KBM-7 (cell line): ENCODE measurements at regions not wholly inside any gene's neighbourhood (a gene's known extent, or its start where the extent isn't known, plus 50 kb on each side); places are given as distances from the start of the nearest gene placed in this dataset.

Source experiments
- DNase-seq: peaks from one replicate; pipeline ENCODE4 v3.0.0-alpha.2; 2015
- in situ Hi-C: fragments of 300-500 bp; cut with MboI; formaldehyde crosslinking; loops from 2 replicates; pipeline ENCODE4 v1.14.3; 2020; ENCODE audit warnings: low sequenced_read_pairs, low pct_unique_long_range_greater_than_20kb, mixed read lengths

- in situ Hi-C loops: no loop called here
- DNase-seq: no peak
These were observed 231.4 kb upstream of the WSCD1 start for GRCh38 chr17:5838661-5839300.

DNA sequence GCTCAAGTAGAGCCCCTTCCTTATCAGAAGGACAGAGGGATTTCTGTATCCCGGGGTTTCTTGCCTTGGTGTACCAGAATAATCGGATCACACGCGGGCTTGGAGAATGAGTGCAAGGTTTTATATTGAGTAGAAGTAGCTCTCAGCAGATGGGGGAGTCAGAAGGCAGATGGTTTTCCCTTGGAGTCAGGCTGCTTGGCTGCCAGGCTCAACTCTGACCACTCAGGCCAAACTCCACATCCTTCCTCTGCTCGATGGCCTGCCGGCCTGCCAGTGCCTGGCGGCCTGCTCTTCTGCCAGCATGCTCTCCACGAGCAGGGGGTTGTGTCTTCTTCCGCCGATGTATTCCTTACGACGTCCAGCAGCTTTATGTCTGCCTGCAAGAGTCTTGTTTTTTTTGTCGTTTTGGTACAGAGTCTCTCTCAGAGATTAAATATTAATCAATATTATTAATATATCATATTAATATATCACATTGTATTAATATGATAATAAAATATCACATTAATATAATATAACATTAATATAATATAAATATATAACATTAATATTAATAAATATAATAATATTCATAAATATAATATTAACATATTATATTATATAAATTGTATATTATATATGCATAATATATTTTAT, 229.2 kb upstream of the WSCD1 start:
- in situ Hi-C loops: no loop called here
- no peak for DNase-seq

GRCh38 chr17:5841862-5842261, 228.3 kb upstream of the WSCD1 start:
- in situ Hi-C loops: no loop called here
- DNase-seq: peak; percentile 5

- DNase-seq: no peak
- in situ Hi-C loops: no loop called here
These were observed 226.7 kb upstream of the WSCD1 start for GRCh38 chr17:5843366-5844026.

DNA sequence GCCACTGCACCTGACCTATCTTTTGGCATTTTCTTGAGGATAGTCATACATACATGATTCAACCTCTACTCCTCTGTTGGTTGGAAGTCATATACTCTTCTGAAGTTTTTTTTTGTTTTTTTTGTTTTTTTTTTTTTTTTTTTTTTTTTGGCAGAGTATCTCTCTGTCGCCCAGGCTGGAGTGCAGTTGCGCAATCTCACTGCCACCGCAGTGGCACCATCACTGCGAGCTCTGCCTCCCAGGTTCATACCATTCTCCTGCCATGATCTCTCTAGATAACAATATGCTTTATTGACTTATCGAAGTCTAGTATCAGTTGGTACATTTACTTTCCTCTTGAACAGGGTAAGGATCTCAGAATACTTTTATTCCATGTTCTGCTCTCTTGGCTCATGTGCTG, 224.2 kb upstream of the WSCD1 start:
- no peak for DNase-seq
- in situ Hi-C loops: no loop called here

DNA sequence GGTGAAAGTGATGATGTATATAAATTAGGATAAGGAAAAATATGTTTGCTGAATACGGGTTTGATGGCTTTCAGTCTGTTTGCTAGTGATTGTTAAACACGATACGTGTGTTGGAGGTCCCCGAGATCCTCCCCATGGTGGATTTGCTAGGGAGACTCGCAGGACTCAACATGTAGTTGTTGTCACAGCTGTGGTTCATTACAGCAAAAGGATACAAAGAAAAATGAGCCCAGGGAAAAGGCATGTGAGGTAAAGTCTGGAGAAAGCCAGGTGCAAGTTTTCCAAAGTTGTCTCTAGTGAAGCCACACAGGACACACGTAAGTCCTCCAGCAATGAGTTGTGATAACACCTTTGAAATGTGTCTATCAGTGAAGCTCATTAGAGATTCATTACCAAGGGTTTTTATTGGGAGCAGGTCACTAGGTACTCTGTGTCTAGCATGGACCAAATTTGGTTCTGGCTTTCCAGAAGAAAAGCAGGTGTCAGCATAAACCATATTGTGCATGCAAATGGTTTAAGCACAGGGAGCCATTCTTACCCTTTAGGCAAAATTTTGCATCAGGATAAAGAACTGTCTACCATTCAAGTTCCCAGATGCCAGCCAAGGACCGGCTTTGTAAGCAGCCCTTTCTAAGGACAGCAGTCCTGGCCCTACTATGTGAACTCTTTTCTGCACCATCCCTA, 215.2 kb upstream of the WSCD1 start:
- DNase-seq: no peak
- in situ Hi-C loops: no loop called here

DNA sequence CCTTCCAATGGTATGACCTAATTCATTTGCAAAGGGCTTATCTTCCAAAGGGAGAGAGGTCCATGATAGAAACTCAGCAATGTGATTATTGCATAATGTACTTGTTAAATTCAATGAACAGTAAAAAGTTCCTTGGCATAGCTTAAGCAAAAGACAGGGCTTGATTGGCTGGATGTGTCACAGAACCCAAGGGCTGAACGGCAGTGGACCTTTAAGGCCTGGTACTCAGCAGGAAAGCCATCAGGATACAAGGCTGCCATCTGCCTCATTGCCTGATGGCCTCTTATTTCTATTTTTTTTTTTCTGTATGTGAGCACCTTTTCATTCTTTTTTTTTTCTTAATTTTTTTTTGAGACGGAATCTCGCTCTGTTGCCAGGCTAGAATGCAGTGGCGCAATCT, 208.9 kb upstream of the WSCD1 start:
- in situ Hi-C loops: no loop called here
- no peak for DNase-seq

GRCh38 chr17:5861854-5862253, 208.3 kb upstream of the WSCD1 start:
- in situ Hi-C loops: no loop called here
- DNase-seq: no peak

DNA sequence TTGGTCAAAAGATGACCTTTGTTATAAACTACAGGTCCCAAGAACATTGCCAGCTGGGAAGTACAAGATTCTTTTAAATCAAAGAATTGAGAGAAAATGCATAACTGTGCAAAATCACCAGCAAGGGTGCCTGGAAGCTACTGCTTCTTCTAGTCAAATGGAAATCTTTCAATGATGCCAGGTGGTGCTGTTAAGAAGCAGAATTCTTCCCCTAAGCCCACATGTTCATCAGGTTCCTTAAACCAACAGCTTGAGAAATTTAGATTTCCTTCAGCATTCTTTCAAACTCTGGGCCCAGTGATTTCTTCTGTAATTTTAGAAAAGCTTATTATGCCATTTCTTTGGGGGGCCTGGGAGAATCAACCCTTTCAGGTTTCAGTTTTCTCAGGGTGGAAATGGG, 207.8 kb upstream of the WSCD1 start:
- DNase-seq: no peak
- in situ Hi-C loops: no loop called here

- in situ Hi-C loops: no loop called here
- DNase-seq: no peak
These were observed 205.2 kb upstream of the WSCD1 start for GRCh38 chr17:5864741-5865657.

- DNase-seq: no peak
- in situ Hi-C loops: no loop called here
These were observed 203.2 kb upstream of the WSCD1 start for GRCh38 chr17:5866978-5867377.

DNA sequence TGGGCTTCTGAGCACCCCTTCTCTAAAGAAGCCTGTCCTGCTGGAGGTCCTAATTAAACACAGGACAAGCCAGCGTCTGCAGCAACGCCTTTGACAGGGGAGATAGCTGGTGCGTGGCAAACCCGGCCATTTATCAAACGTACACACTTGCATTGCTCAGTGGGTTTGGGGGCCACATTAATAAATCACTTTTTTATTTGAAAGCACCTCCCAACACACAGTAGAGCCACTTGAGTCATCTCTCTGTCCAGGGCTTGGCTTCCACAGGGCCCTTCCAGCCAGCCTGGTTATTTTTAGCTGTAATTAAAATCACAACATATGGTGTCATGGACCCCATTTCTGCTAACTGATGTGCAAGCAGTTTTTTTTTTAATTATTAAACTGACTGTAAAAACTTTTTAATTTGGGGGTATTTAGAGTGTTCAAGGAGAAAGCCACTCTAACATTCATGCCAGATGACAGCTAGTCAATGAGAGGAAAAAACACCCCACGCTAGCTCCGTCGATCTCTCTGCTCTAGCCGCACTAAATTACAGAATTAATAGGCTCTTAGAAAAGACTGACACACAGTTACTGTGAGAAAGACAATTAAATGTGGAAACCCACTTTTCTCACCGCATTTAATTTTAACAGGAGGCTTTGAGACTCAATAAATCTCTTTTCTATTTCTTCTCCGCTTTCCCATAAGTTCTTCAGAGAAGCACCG, 201.0 kb upstream of the WSCD1 start:
- no peak for DNase-seq
- in situ Hi-C loops: no loop called here

GRCh38 chr17:5870231-5870953, 199.8 kb upstream of the WSCD1 start:
- in situ Hi-C loops: no loop called here
- no peak for DNase-seq

GRCh38 chr17:5871666-5872065, 198.5 kb upstream of the WSCD1 start:
- in situ Hi-C loops: no loop called here
- DNase-seq: no peak

DNA sequence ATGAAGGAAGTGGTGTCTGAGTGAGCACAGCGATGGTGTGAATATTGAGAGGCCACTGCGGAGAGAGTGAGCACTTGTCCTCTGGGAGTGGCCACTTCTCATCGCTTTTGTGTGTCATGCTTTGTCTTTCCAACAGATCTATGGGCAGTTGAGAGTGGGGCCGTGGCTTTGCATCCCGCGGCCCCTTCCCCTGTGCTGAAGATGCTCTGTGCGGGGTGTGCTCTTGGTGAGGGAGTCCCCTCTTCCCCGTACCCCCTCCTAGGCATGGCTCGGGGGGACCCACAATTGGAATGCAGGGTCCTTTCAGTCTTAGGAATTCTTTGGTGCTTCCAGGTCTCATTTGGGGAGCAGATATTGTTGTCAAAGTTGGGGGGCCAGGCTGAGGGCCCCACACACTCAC, 197.3 kb upstream of the WSCD1 start:
- in situ Hi-C loops: no loop called here
- no peak for DNase-seq

GRCh38 chr17:5873781-5874180, 196.4 kb upstream of the WSCD1 start:
- in situ Hi-C loops: no loop called here
- no peak for DNase-seq

GRCh38 chr17:5874486-5874885, 195.7 kb upstream of the WSCD1 start:
- in situ Hi-C loops: no loop called here
- DNase-seq: no peak

GRCh38 chr17:5877366-5877765, 192.8 kb upstream of the WSCD1 start:
- DNase-seq: no peak
- in situ Hi-C loops: no loop called here
